CD4-positive, alpha-beta T cell treated with Interleukin-1 beta for 1 hour (primary cell): ENCODE measurements at regions not wholly inside any gene's neighbourhood (a gene's known extent, or its start where the extent isn't known, plus 50 kb on each side); places are given as distances from the start of the nearest gene placed in this dataset.

Experiments used
- DNase-seq, 2 donors: peaks; one replicate each; pipeline ENCODE4 v3.0.0-alpha.2; 2020 to 2022

DNA sequence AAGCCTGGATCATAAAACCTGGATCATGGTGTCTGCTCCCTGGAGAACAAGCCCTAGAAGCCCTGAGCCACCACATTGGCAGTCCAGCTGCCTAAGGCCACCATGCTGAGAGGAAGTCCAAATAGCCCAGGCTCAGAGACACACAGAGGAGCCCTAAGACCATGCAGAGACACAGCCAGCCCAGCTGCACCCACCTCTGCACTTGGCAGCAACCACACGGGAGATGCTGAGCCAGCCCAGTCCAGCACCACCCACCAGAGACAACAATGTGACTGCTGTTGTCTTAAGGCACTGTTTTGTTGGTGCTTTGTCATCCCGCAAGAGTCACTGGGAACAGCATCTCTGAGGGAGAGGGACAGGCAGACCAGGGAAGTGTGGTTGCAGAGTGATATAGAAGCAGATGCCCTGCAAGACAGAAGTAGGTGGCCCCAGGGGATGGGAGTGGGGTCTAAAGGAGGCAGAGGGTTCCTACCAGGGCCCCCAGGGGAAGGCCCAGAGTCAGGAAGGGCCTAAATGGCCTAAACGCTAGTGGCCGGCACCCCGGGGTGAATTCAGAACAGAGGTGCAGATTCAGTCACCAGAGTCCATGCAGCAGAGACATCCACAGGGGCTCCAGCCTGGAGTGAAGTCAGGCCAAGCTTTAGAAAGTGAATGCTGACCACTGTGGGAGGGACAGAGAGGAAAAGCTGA lies 105.4 kb upstream of the PRR20G start:
- DNase-seq, result no peak

DNA sequence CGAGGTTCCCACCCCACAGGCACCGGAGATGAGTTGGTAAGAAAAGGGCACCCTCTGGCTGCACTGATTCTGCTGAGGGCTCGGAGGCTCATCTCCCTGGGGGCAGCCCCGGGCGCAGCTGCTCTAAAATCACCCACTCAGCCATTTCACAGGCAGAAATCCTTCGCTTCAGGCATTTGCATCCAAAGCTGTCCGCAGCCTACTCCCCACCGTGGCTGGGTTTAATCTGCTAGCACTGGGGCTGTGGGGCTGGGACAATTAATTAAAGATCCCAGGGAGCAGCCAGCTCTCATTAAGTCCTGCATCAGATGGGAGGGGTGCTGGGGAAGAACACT lies 104.3 kb upstream of the PRR20G start:
- DNase-seq, result no peak

DNA sequence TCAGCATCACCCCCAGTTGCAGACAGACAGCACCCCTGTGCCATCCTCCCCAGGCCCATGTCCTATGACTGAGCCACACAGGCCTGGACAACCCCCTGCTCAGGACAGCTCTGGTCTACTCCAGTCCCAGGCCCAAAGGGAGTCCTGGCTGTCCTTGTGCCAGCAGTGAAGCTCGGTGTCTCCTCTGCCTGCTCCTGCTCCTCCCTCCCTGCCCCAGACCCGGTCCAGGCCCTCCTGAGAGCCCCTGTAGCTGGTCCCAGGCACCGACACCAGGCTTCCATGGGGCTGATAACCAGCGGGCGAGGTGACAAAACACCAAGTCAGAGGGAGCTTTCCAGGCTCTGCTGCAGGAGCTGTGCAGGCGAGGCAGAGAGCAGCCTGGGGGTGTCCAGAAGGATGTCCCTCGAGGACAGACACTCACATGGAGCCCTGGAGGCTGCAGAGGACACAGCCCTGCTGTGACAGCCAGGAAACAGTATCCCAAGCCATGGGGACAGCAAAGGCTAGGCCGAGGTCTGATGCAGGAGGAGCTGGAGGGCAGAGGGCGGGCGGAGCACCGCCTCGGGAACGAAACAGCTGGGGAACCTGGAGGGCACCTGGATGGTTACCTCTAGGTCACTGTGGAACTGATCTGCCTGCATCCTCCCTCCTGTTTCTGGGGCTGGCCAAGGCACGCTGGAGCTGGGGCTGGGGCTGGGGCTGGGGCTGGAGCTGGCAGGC lies 103.8 kb upstream of the PRR20G start:
- no peak for DNase-seq

- no peak for DNase-seq
Observed at GRCh38 chr3:127390365-127391025, 102.6 kb upstream of the PRR20G start.

- DNase-seq, result no peak
Observed at GRCh38 chr3:127389913-127390312, 102.1 kb upstream of the PRR20G start.

DNA sequence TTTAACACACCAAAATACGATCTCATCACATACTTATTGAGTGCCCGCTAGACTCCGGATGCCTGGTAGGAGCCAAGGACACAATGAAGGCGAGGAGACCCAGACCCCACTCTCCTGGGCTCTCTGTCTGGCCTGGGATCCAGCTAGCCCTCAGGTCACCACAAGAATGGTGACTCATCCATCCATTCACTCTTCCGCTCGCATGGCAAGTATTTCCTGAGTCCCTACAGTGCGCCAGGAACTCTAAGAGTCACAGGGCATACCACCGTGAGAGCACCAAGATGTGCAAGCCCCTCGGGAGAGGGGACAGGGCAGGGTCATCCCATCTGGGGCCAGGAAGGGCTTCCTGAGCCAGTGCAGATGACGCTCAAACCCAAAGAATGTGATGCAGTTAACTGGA lies 101.6 kb upstream of the PRR20G start:
- no peak for DNase-seq

GRCh38 chr3:127388427-127388826 lies 100.6 kb upstream of the PRR20G start:
- no peak for DNase-seq

DNA sequence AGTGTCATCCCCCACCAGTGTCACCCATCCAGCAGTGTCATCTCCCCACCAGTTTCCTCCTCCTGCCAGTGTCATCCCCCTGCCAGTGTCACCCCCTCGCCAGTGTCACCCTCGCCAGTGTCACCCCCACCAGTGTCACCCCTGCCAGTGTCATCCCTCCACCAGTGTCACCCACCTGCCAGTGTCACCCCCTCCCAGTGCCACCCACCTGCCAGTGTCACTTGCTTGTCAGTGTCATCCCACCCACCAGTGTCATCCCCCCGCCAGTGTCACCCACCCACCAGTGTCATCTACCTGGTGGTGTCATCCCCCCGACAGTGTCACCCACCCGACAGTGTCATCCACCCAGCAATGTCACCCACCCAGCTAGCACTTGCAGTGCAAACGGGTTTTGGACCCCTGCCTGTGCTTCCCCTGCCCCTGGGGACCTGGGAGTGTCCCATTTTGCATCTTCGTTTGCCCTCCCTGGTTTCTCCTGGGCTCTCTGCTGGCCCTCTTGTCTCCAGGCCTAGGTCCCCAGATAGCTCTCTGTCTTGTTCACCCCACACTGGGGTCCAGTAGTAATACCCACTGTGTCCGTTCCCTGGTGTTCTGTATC lies 99.8 kb upstream of the PRR20G start:
- no peak for DNase-seq

GRCh38 chr3:127387119-127387518 lies 99.3 kb upstream of the PRR20G start:
- no peak for DNase-seq

- no peak for DNase-seq
Observed at GRCh38 chr3:127386490-127386889, 98.6 kb upstream of the PRR20G start.

- no peak for DNase-seq
Observed at GRCh38 chr3:127385540-127385870, 97.7 kb upstream of the PRR20G start.

- DNase-seq, result no peak
Observed at GRCh38 chr3:127384717-127385539, 97.1 kb upstream of the PRR20G start.

- DNase-seq, result no peak
Observed at GRCh38 chr3:127383656-127384179, 95.9 kb upstream of the PRR20G start.

DNA sequence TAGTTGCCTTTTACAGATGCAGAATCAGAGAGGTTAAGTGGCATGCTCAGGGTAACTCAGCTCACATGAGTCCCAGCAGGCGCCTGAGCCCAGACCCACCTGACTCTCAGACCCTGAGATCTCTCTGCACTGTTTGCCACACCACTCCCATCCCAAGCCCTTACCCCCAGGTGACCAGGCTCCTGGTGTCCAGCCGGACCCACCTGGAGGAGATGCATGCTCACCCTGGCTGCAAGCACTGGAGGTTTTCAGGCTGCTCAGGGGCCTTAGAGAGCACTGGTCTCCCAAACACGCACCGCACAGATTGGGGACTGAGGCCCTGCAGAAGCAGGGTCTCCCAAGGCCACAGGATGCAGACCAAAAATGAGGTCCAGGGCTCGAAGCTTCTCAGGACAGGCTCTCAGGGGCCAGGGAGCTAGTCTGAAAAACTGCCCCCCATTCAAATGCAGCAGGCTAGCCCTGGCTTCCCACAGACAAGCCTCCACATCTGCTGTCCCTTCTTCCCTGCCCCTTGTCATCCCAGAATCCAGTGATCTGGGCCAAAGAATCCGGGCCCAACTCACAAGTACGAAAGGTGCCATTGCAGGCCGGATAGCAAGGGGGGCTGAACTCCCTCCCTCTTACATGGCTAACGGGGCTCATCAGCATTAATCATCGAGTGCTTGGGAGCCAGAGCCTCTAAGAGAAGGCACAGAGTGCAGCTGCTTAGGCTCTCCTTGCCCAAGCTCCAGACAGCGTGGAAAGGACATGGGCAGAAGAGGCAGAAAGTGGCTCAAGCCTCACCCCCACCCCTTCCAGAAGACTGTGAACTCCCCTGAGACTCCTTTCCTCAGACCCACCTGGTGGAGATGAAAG lies 90.2 kb upstream of the PRR20G start:
- no peak for DNase-seq

- no peak for DNase-seq
Observed at GRCh38 chr3:127375151-127375930, 87.5 kb upstream of the PRR20G start.

DNA sequence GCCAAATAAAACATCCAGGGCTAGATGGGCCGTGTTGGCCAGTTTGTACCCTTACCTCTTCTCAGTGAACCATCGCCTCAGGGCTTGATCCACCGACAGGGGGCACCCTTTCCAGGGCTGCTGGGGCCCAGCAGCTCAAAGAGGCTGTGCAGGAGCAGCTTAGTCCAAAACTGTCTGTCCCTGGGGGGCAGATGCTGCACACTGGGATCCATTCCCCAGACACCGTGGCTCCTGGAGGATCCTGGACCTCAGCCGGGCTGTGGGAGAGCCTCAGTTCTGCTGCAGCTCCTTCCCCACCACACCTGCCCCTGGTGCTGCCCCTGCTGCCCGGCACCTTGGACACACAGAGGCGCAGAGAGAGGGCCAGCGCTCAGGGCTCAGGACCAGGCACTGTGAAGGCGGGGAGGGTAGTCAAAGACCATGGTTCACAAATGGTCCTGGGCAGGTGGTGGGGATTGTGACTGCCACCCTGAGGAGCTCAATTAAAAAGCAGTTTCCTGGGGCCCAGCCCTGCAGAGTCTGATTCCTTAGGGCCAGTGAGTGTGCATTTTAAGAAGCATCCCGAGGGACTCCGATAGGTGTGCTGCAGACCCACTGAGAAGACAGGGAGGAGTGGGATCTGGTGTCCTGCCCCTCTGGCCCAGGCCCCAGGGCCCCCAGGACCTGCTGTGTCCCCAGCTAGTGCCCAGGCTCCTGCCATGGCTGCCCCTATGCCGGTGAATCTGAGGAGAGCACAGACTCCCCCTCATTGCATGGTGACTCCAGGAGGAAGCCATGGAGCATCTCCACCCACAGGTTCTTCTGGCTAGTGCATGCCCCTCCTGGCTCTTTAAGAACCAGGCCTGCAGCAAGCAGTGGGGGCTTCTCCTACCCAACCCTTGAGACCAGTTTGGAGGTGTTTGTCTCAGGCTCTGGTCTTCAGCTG lies 86.5 kb upstream of the PRR20G start:
- DNase-seq, result no peak

GRCh38 chr3:127373441-127374085 lies 85.7 kb upstream of the PRR20G start:
- DNase-seq, result no peak

DNA sequence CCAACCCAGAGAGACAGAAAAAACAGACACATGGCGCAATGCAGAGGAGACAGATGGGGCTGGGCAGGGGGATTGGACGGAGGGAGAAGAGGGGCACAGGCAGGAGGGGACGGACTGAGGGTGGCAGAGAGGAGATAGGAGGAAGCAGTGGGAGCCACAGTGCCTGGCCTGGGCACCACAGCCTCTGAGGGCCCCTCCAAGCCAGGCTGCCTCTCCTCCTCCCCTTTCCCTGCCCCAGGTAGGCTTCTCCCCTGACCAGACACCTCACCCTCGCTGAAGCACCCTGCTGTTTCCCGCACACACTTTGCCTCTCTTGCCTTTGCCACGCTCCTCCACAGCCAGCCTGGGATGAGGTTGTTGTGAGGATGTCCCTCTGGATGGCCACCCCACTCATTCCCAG lies 84.0 kb upstream of the PRR20G start:
- DNase-seq, result no peak

- DNase-seq, result no peak
Observed at GRCh38 chr3:127371334-127371733, 83.5 kb upstream of the PRR20G start.
